ENCODE measurements at regions not wholly inside any gene's neighbourhood (a gene's known extent, or its start where the extent isn't known, plus 50 kb on each side); places are given as distances from the start of the nearest gene placed in this dataset.

DNA sequence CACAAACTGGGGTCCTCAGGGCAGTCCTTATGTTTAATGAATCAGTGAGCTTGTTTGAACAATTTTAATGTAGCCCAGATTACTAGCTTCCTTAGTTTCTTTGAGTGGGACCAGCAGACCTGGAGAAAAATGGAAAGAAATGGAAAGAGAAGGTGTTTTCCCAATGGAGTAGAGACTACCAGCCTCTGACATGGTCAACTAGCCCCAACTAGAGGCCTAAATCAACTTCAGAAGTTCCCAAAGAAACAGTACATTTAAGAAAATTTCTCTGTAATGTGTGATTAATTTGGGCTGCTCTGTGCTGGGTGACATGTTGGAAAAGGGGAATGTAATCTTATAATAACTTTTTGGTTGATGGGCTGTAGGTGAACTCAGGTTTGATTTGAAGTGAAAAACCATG lies 310.9 kb downstream of the MFSD1 start:
- H3K4me3 Mint-ChIP-seq = no peak overlapping the region
- TF ChIP-seq, protein P1, sequence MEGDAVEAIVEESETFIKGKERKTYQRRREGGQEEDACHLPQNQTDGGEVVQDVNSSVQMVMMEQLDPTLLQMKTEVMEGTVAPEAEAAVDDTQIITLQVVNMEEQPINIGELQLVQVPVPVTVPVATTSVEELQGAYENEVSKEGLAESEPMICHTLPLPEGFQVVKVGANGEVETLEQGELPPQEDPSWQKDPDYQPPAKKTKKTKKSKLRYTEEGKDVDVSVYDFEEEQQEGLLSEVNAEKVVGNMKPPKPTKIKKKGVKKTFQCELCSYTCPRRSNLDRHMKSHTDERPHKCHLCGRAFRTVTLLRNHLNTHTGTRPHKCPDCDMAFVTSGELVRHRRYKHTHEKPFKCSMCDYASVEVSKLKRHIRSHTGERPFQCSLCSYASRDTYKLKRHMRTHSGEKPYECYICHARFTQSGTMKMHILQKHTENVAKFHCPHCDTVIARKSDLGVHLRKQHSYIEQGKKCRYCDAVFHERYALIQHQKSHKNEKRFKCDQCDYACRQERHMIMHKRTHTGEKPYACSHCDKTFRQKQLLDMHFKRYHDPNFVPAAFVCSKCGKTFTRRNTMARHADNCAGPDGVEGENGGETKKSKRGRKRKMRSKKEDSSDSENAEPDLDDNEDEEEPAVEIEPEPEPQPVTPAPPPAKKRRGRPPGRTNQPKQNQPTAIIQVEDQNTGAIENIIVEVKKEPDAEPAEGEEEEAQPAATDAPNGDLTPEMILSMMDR (conservative IDR thresholded peaks at IDR 0.05) = no peak
- H3K27me3 Mint-ChIP-seq = peaks cover 27% of the 10 kb centered on the region
- no peak for DNase-seq (ENCODE audit: extremely low spot score, unreplicated experiment)
- peaks cover 10% of the 10 kb centered on the region for H3K4me1 Mint-ChIP-seq (ENCODE audit: unreplicated experiment)
- H3K9me3 Mint-ChIP-seq = no peaks in the 10 kb centered on the region
- H3K27ac Mint-ChIP-seq = no peak overlapping the region
- no peaks in the 10 kb centered on the region for H3K36me3 Mint-ChIP-seq

DNA sequence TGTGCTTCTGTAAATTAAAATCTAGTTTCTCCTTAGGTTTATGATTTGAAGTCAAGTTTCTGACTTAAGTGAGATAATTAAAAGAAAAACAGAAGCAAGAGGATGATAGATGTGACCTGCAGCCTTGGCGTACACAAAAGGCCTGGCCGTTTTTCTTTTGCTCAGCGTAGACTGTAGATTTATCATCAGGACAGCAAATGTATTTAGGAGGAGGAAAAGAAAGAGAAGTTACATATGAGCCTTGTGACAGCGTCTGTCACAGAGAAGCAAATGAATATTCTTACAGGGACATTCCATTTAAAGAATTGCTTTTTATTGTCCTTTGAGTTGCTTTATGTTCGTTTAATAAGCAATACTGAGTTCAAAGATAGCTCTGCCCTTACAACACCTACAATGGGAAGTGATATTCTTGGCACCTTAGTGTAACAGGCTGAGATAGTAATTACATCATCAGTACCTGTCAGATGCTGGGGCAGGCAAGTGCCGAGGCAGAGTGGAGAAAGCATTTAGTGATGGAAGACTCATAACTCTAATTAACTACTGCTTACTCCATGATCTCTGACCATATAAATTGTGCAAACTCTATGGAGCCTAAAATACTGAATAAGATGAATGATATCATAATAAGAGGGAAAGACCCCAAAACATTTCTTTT lies 311.5 kb downstream of the MFSD1 start:
- DNase-seq (ENCODE audit: extremely low spot score, unreplicated experiment) = no peak
- Mint-ChIP-seq H3K9me3 (no peaks in the 10 kb centered on the region), H3K27me3 (peaks cover 33% of the 10 kb centered on the region), H3K36me3 (no peaks in the 10 kb centered on the region), H3K4me1 (ENCODE audit: unreplicated experiment) (peaks cover 10% of the 10 kb centered on the region), H3K4me3 (no peak overlapping the region), H3K27ac (no peak overlapping the region)
- TF ChIP-seq, protein P1 (conservative IDR thresholded peaks at IDR 0.05) = no peak

DNA sequence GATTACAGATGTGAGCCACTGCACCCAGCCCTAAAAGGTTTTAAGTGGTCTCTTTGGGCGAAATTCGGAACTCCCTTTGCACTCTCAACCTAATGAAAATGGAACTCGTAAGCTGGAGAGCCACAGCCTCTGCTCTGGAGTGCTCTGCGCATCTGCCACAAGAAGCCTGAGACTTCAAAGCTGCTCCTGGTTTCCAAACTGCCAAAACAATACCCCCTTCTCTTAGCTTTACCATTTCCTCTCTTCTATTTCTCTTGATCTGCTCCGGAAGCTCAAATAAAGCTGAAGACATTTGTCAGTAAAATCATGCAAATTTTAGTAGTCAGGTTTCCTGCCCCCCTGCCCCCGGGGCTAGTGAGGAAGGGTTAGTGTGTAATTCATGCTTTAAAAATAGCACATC lies 312.7 kb downstream of the MFSD1 start:
- DNase-seq (ENCODE audit: extremely low spot score, unreplicated experiment) = no peak
- Mint-ChIP-seq H3K9me3 (no peaks in the 10 kb centered on the region), H3K4me3 (no peak overlapping the region), H3K27me3 (peaks cover 35% of the 10 kb centered on the region), H3K4me1 (ENCODE audit: unreplicated experiment) (peaks cover 10% of the 10 kb centered on the region), H3K27ac (no peak overlapping the region), H3K36me3 (no peaks in the 10 kb centered on the region)
- TF ChIP-seq, protein P1 (conservative IDR thresholded peaks at IDR 0.05) = no peak

DNA sequence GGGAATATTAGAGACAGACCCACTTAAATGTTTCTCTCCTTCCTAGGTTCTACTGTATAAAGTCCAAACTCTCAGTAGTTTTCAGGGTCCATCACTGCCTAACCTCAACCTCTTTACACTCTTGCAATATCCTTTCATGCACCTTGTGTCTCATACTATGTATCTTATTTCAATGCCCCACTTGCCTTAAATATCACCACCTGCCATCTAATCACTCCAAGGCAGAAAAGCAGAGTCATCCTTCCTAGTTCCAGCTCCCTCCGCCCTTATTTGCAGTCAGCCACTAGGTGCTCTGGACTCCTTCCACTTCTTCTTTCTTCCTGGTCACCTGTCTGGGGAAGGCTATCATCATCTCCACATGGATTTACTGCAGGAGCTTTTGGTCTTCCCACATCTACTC lies 322.0 kb downstream of the MFSD1 start:
- Mint-ChIP-seq H3K4me3 (no peak overlapping the region), H3K4me1 (ENCODE audit: unreplicated experiment) (no peaks in the 10 kb centered on the region)

DNA sequence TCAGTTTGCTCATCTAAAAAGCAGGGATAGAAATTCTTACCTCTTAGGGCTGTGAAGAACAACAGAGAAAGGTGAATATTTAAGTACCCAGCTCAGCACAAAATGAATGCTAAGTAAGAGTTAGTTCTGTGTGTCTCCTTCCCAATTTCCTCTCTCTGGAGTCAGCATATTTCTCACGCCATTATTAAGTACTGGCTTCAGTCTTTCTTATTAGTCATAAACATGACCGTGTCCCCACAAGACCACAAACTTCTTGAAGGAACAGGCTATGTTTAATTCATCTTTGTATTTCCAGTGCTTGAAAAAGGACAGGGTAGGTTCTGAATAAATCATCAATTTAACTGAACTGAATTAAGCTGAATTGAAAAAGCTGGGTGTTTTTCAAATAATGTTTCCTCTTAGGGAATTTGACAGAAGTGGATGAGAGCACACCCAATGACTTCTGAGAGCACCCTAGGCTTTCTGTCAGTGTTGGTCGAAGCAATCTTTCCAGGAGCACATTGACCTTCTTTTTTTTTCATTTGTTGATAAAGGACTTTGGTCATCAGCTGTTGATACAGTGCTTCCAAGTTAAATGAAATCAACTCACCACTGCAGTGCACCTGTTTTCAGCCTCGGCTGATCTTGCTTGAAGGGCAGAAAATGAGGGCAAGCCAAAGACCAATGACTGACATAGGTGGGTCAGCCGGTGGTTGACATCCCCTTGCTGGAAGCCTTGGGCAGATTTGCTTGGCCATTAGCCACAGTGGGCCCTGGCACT lies 324.6 kb downstream of the MFSD1 start:
- TF ChIP-seq, protein P1 (conservative IDR thresholded peaks at IDR 0.05) = no peak
- Mint-ChIP-seq H3K9me3 (no peaks in the 10 kb centered on the region), H3K4me3 (no peak overlapping the region), H3K36me3 (no peaks in the 10 kb centered on the region), H3K27ac (no peak overlapping the region), H3K27me3 (peaks cover 18% of the 10 kb centered on the region), H3K4me1 (ENCODE audit: unreplicated experiment) (no peaks in the 10 kb centered on the region)
- DNase-seq (ENCODE audit: extremely low spot score, unreplicated experiment) = no peak

More for the DNA sequence above, 322.0 kb downstream of the MFSD1 start:
- TF ChIP-seq, protein P1 (conservative IDR thresholded peaks at IDR 0.05) = no peak
- no peaks in the 10 kb centered on the region for H3K9me3 Mint-ChIP-seq
- no peak overlapping the region for H3K27ac Mint-ChIP-seq
- H3K36me3 Mint-ChIP-seq = no peaks in the 10 kb centered on the region
- H3K27me3 Mint-ChIP-seq = peaks cover 16% of the 10 kb centered on the region
- DNase-seq (ENCODE audit: extremely low spot score, unreplicated experiment) = no peak
